ENCODE measurements at regions not wholly inside any gene's neighbourhood (a gene's known extent, or its start where the extent isn't known, plus 50 kb on each side); places are given as distances from the start of the nearest gene placed in this dataset.

DNA sequence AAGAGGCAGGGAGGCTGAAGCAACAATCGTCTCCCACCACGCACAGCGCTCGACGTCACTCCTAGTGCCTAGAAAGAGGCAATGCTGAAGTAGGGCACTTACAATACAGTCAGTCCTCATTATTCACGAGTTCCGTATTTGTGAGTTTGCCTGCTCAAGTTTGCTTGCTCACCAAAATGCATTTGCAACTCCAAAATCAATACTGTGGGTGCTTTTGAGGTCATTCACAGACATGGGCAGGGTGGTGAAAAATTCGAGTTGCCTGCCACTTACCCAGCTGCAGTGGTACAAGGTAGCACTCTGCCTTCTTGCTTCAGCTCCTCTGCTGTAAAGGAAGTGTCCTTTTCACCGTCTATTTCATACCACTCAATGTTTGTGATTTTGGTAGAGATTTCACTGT, 113.7 kb upstream of the NCK2 start:
- no peaks in the 10 kb centered on the region for H4K20me1 ChIP-seq (ENCODE audit: insufficient read depth)
- TF ChIP-seq TAF1 (IDR thresholded peaks at IDR 0.05; ENCODE audit: borderline replicate concordance, low read depth, low read length): no peak
- no peak for TF ChIP-seq CHD2 (IDR thresholded peaks at IDR 0.05; ENCODE audit: low read length, partially characterized antibody)
- TF ChIP-seq, protein P1, sequence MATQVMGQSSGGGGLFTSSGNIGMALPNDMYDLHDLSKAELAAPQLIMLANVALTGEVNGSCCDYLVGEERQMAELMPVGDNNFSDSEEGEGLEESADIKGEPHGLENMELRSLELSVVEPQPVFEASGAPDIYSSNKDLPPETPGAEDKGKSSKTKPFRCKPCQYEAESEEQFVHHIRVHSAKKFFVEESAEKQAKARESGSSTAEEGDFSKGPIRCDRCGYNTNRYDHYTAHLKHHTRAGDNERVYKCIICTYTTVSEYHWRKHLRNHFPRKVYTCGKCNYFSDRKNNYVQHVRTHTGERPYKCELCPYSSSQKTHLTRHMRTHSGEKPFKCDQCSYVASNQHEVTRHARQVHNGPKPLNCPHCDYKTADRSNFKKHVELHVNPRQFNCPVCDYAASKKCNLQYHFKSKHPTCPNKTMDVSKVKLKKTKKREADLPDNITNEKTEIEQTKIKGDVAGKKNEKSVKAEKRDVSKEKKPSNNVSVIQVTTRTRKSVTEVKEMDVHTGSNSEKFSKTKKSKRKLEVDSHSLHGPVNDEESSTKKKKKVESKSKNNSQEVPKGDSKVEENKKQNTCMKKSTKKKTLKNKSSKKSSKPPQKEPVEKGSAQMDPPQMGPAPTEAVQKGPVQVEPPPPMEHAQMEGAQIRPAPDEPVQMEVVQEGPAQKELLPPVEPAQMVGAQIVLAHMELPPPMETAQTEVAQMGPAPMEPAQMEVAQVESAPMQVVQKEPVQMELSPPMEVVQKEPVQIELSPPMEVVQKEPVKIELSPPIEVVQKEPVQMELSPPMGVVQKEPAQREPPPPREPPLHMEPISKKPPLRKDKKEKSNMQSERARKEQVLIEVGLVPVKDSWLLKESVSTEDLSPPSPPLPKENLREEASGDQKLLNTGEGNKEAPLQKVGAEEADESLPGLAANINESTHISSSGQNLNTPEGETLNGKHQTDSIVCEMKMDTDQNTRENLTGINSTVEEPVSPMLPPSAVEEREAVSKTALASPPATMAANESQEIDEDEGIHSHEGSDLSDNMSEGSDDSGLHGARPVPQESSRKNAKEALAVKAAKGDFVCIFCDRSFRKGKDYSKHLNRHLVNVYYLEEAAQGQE (IDR thresholded peaks at IDR 0.05; ENCODE audit: low read depth, low read length): no peak
- TF ChIP-seq YY1 (IDR thresholded peaks at IDR 0.05; ENCODE audit: low read depth): no peak
- TF ChIP-seq JUND (IDR thresholded peaks at IDR 0.05): no peak
- TF ChIP-seq POLR2AphosphoS5 (IDR thresholded peaks at IDR 0.05; ENCODE audit: low read depth, low read length): no peak
- TF ChIP-seq SMC3 (IDR thresholded peaks at IDR 0.05; ENCODE audit: low read depth, low read length): no peak
- H3K9me3 ChIP-seq: no peaks in the 10 kb centered on the region
- H3K27me3 ChIP-seq (ENCODE audit: insufficient read depth): no peaks in the 10 kb centered on the region; the same call in 1 of the 2 replicates
- no peaks in the 10 kb centered on the region for H3K9me2 ChIP-seq
- H3K4me3 ChIP-seq (ENCODE audit: low read depth in 2 of 2, low read length in 1 of 2): no peak overlapping the region
- no peaks in the 10 kb centered on the region for H3K79me2 ChIP-seq (ENCODE audit: insufficient read depth)
- H3K27ac ChIP-seq (ENCODE audit: low read depth in 2 of 2, low read length in 1 of 2): no peak overlapping the region
- DNase-seq: no peak
- H3F3A ChIP-seq (replicated peaks; ENCODE audit: insufficient read depth): no peaks in the 10 kb centered on the region
- 67% methylated on average over 9 of the region's 9 CpGs for WGBS (ENCODE audit: low lambda C conversion rate)
- no peaks in the 10 kb centered on the region for H3K36me3 ChIP-seq (replicated peaks in 1 of 2; ENCODE audit: control insufficient read depth in 1 of 2, insufficient read depth in 2 of 2, low read length in 1 of 2)
- ChIA-PET CTCF (no interaction called here), POLR2A (no interaction called here)
- H3K9ac ChIP-seq: no peak overlapping the region
- no peak overlapping the region for H2AFZ ChIP-seq (ENCODE audit: low read depth)
- H3K4me1 ChIP-seq (ENCODE audit: control insufficient read depth in 1 of 2, insufficient read depth in 2 of 2, low read depth in 1 of 2, low read length in 1 of 2): no peaks in the 10 kb centered on the region
- H3K4me2 ChIP-seq: no peak overlapping the region

DNA sequence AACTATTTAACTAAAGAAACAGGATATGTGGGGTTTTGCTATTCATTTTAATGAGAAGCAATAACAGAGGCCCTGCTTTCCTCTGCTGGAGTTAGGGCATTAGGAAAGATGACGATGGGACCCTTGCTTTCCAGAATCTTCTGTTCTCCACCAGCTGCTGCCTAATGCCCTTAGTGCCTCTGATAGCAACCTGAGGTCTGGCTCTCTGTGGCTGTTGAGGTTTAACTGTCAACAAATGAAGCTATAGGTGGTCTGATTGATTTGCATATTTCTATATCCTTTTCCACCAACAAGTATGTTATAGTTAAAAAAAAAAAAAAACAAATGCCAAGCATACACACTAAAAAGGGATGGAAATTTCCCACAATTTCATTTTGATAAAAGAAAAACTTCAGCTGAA, 115.1 kb upstream of the NCK2 start:
- ChIA-PET POLR2A (no interaction called here), CTCF (interaction anchor here (1.4 kb wide), 1 partner anchor 17 kb away, joined by 3 read pairs; no protein-coding TSS in a partner anchor)
- WGBS (ENCODE audit: low lambda C conversion rate): 21% methylated on average over 1 of the region's 1 CpG
- TF ChIP-seq GATA2 (CRISPR knock-in tag; IDR thresholded peaks at IDR 0.05): no peak
- TF ChIP-seq JUND (IDR thresholded peaks at IDR 0.05): no peak
- no peak for TF ChIP-seq POLR2AphosphoS5 (IDR thresholded peaks at IDR 0.05; ENCODE audit: low read depth, low read length)
- TF ChIP-seq, protein P2, sequence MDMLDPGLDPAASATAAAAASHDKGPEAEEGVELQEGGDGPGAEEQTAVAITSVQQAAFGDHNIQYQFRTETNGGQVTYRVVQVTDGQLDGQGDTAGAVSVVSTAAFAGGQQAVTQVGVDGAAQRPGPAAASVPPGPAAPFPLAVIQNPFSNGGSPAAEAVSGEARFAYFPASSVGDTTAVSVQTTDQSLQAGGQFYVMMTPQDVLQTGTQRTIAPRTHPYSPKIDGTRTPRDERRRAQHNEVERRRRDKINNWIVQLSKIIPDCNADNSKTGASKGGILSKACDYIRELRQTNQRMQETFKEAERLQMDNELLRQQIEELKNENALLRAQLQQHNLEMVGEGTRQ (IDR thresholded peaks at IDR 0.05; ENCODE audit: borderline replicate concordance, low read depth, low read length): no peak
- TF ChIP-seq RCOR1 (IDR thresholded peaks at IDR 0.05; ENCODE audit: low read length): no peak
- TF ChIP-seq GABPA (IDR thresholded peaks at IDR 0.05; ENCODE audit: low read depth): no peak
- no peak for TF ChIP-seq NFIC (IDR thresholded peaks at IDR 0.05; ENCODE audit: borderline replicate concordance)
- no peak for TF ChIP-seq ELF1 (IDR thresholded peaks at IDR 0.05)
- TF ChIP-seq FOXM1 (IDR thresholded peaks at IDR 0.05; ENCODE audit: low read depth): no peak
- TF ChIP-seq NRF1 (IDR thresholded peaks at IDR 0.05; ENCODE audit: low read depth, low read length): no peak
- TF ChIP-seq, protein P1 (IDR thresholded peaks at IDR 0.05; ENCODE audit: low read depth, low read length): no peak
- no peak for TF ChIP-seq TEAD4 (IDR thresholded peaks at IDR 0.05; ENCODE audit: borderline replicate concordance, insufficient read depth)
- TF ChIP-seq, protein P3, sequence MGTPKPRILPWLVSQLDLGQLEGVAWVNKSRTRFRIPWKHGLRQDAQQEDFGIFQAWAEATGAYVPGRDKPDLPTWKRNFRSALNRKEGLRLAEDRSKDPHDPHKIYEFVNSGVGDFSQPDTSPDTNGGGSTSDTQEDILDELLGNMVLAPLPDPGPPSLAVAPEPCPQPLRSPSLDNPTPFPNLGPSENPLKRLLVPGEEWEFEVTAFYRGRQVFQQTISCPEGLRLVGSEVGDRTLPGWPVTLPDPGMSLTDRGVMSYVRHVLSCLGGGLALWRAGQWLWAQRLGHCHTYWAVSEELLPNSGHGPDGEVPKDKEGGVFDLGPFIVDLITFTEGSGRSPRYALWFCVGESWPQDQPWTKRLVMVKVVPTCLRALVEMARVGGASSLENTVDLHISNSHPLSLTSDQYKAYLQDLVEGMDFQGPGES (IDR thresholded peaks at IDR 0.05; ENCODE audit: low read depth, low read length): no peak
- TF ChIP-seq TAF1 (IDR thresholded peaks at IDR 0.05; ENCODE audit: borderline replicate concordance, low read depth, low read length): no peak
- TF ChIP-seq MEF2A (IDR thresholded peaks at IDR 0.05; ENCODE audit: borderline replicate concordance, low read depth): no peak

More for the DNA sequence above, 115.1 kb upstream of the NCK2 start:
- no peaks in the 10 kb centered on the region for H3F3A ChIP-seq (replicated peaks; ENCODE audit: insufficient read depth)
- H3K9ac ChIP-seq: no peak overlapping the region
- H3K27me3 ChIP-seq (ENCODE audit: insufficient read depth): no peaks in the 10 kb centered on the region; the same call in 1 of the 2 replicates
- no peaks in the 10 kb centered on the region for H3K9me3 ChIP-seq
- H3K9me2 ChIP-seq: no peaks in the 10 kb centered on the region
- no peak overlapping the region for H3K4me2 ChIP-seq
- H3K4me3 ChIP-seq (ENCODE audit: low read depth in 2 of 2, low read length in 1 of 2): no peak overlapping the region
- no peaks in the 10 kb centered on the region for H3K36me3 ChIP-seq (replicated peaks in 1 of 2; ENCODE audit: control insufficient read depth in 1 of 2, insufficient read depth in 2 of 2, low read length in 1 of 2)
- no peaks in the 10 kb centered on the region for H3K4me1 ChIP-seq (ENCODE audit: control insufficient read depth in 1 of 2, insufficient read depth in 2 of 2, low read depth in 1 of 2, low read length in 1 of 2)
- no peak overlapping the region for H2AFZ ChIP-seq (ENCODE audit: low read depth)
- DNase-seq: no peak
- H4K20me1 ChIP-seq (ENCODE audit: insufficient read depth): no peaks in the 10 kb centered on the region
- no peak overlapping the region for H3K27ac ChIP-seq (ENCODE audit: low read depth in 2 of 2, low read length in 1 of 2)
- no peaks in the 10 kb centered on the region for H3K79me2 ChIP-seq (ENCODE audit: insufficient read depth)

Measured in SK-N-SH (cell line).